ENCODE measurements at regions not wholly inside any gene's neighbourhood (a gene's known extent, or its start where the extent isn't known, plus 50 kb on each side); places are given as distances from the start of the nearest gene placed in this dataset.
A peak's percentile ranks its signal among the peaks of the same experiment; 100 is the strongest.

DNA sequence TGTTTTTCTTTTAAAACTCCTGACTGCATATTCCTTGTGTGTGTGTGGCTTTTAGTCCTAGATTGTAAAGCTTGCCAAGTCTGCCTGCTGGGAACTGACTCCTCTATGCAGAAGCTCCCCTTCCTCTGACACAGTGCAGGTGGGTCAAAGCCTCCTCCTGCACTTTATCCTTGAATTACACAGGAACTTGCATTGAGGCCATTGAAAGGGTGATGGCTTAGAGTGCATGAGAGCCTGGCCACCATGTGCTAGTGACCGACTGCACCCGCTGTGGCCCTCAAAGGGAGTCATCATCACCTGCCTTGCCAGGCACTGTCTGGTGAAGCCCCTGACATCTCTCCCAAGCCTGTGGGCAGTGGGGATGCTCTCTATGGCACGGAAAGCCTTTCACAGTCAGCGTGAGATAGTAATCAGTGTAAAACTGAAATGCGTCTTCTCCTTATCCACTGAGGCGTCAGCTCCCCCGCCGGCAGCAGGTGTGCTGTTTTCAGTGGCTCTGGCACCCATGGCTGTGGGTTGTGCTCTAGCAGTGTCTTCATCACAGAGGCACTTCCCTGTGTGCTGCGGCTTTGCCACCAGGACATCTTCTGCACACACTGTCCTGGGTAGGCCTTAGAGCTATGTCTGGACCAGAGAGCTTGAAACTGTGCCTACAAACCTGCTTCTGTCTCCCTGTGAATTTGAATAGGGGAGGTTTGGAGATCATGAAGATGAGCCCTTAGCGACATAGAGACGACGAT, 87.9 kb downstream of the THBS2 start:
- no peaks in the 10 kb centered on the region for H3K9me3 ChIP-seq
- no peak overlapping the region for H3K27ac ChIP-seq
- WGBS, 5 donors, result 80 to 96% (median 89%) methylated on average over 6 to 12 of the region's 12 CpGs
- H3K4me1 ChIP-seq, result peaks cover 0 to 4% (median 0%) of the 10 kb centered on the region in 4 donors
- H3K36me3 ChIP-seq, result no peaks in the 10 kb centered on the region
- peak; percentile 4 to 58 for DNase-seq
- H3K27me3 ChIP-seq, result no peaks in the 10 kb centered on the region
- intact Hi-C loops (cut with DNase I; ENCODE audit: low total_unique reads), result no loop called here
- TF ChIP-seq, protein P1, sequence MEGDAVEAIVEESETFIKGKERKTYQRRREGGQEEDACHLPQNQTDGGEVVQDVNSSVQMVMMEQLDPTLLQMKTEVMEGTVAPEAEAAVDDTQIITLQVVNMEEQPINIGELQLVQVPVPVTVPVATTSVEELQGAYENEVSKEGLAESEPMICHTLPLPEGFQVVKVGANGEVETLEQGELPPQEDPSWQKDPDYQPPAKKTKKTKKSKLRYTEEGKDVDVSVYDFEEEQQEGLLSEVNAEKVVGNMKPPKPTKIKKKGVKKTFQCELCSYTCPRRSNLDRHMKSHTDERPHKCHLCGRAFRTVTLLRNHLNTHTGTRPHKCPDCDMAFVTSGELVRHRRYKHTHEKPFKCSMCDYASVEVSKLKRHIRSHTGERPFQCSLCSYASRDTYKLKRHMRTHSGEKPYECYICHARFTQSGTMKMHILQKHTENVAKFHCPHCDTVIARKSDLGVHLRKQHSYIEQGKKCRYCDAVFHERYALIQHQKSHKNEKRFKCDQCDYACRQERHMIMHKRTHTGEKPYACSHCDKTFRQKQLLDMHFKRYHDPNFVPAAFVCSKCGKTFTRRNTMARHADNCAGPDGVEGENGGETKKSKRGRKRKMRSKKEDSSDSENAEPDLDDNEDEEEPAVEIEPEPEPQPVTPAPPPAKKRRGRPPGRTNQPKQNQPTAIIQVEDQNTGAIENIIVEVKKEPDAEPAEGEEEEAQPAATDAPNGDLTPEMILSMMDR (IDR thresholded peaks at IDR 0.05), result no peak
- TF ChIP-seq POLR2AphosphoS5 (IDR thresholded peaks at IDR 0.05) (no peak), EP300 (IDR thresholded peaks at IDR 0.05) (no peak), POLR2A (IDR thresholded peaks at IDR 0.05) (no peak)
- H3K4me3 ChIP-seq, result no peak overlapping the region

DNA sequence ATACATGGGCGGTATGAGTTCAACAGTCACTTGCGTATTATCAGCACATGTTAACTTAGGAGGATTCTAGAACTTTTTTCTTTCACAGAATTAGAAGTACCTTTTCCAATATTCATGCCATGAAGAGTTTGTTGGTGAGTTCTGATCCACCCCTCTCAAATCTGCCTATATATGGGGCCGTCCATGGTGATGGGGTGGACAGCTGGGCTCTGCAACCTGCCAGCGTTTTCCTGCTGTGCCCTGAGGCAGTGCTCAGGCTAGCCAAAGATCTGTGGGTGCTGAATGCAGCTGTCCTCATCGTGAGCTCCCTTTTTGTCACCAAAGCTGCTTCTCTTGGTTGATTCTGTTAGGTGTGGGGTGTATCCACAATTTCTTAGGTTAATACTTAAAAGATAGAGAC, 88.7 kb downstream of the THBS2 start:
- Histone ChIP-seq H3K27ac (no peak overlapping the region), H3K4me3 (no peak overlapping the region), H3K4me1 (peaks cover 0 to 4% (median 0%) of the 10 kb centered on the region in 4 donors), H3K9me3 (no peaks in the 10 kb centered on the region), H3K36me3 (no peaks in the 10 kb centered on the region), H3K27me3 (no peaks in the 10 kb centered on the region)
- DNase-seq, result peak in 1 of 2 donors; percentile 16
- 75 to 86% (median 84%) methylated on average over 5 of the region's 5 CpGs for WGBS, 5 donors
- intact Hi-C loops (cut with DNase I; ENCODE audit: low total_unique reads), result no loop called here
- TF ChIP-seq, protein P1 (IDR thresholded peaks at IDR 0.05), result no peak
- no peak for TF ChIP-seq EP300 (IDR thresholded peaks at IDR 0.05)
- TF ChIP-seq POLR2A (IDR thresholded peaks at IDR 0.05), result no peak
- TF ChIP-seq POLR2AphosphoS5 (IDR thresholded peaks at IDR 0.05), result no peak

DNA sequence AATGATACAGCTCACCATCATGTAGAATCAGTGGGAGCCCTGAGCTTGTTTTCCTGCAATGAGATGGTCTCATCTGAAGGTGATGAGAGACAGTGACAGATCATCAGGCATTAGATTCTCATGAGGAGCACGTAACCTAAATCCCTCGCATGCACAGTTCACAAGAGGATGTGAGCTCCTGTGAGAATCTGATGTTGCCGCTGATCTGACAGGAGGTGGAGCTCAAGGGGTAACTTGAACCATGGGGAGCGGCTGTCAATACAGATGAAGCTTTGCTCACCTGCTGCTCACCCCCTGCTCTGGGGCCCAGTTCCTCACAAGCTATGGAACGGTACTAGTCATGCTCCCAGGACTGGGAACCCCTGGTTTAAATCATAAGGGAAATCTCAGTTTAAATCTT, 89.2 kb downstream of the THBS2 start:
- DNase-seq, result peak in 1 of 2 donors; percentile 23
- Histone ChIP-seq H3K27me3 (no peaks in the 10 kb centered on the region), H3K9me3 (no peaks in the 10 kb centered on the region), H3K4me1 (peaks cover 0 to 4% (median 0%) of the 10 kb centered on the region in 4 donors), H3K27ac (no peak overlapping the region), H3K4me3 (no peak overlapping the region), H3K36me3 (no peaks in the 10 kb centered on the region)
- TF ChIP-seq POLR2AphosphoS5 (IDR thresholded peaks at IDR 0.05) (no peak), POLR2A (IDR thresholded peaks at IDR 0.05) (no peak), EP300 (IDR thresholded peaks at IDR 0.05) (no peak)
- TF ChIP-seq, protein P1 (IDR thresholded peaks at IDR 0.05), result no peak
- intact Hi-C loops (cut with DNase I; ENCODE audit: low total_unique reads), result no loop called here
- 92 to 99% (median 93%) methylated on average over 5 of the region's 5 CpGs for WGBS, 5 donors

DNA sequence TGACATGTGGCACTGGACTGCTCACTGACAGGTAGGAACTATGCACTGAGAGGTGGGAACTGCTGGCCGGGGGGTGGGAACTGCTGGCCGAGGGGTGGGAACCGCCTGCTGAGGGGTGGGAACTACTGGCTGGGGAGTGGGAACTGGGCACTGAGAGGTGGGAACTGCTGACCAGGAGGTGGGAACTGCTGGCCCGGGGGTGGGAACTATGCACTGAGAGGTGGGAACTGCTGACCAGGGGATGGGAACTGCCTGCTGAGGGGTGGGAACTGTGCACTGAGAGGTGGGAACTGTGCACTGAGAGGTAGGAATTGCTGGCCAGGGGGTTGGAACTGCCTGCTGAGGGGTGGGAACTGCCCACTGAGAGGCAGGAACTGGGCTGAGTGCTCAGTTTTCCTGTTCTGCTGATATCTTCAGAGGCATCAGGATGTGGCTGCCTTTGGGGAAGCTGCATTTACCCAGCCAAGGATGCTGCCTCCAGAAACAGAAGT, 90.2 kb downstream of the THBS2 start:
- no peaks in the 10 kb centered on the region for H3K9me3 ChIP-seq
- intact Hi-C loops (cut with DNase I; ENCODE audit: low total_unique reads), result no loop called here
- DNase-seq, result no peak
- no peaks in the 10 kb centered on the region for H3K36me3 ChIP-seq
- H3K4me1 ChIP-seq, result peaks cover 0 to 7% (median 2%) of the 10 kb centered on the region in 4 donors
- H3K27me3 ChIP-seq, result no peaks in the 10 kb centered on the region
- TF ChIP-seq POLR2AphosphoS5 (IDR thresholded peaks at IDR 0.05) (no peak), EP300 (IDR thresholded peaks at IDR 0.05) (no peak), POLR2A (IDR thresholded peaks at IDR 0.05) (no peak)
- TF ChIP-seq, protein P1 (IDR thresholded peaks at IDR 0.05), result no peak
- H3K4me3 ChIP-seq, result no peak overlapping the region
- H3K27ac ChIP-seq, result peak overlapping the region in 4 of 5 donors; percentile 21 to 44 (median 30)
- WGBS, 5 donors, result 79 to 92% (median 88%) methylated on average over 4 of the region's 4 CpGs

Data from stomach (tissue), 8 donors.